ENCODE measurements at regions not wholly inside any gene's neighbourhood (a gene's known extent, or its start where the extent isn't known, plus 50 kb on each side); places are given as distances from the start of the nearest gene placed in this dataset.

- ChIA-PET CTCF (no interaction called here), POLR2A (no interaction called here)
Measured at GRCh38 chr4:119921830-119922229, 144.8 kb downstream of the MAD2L1 start.

DNA sequence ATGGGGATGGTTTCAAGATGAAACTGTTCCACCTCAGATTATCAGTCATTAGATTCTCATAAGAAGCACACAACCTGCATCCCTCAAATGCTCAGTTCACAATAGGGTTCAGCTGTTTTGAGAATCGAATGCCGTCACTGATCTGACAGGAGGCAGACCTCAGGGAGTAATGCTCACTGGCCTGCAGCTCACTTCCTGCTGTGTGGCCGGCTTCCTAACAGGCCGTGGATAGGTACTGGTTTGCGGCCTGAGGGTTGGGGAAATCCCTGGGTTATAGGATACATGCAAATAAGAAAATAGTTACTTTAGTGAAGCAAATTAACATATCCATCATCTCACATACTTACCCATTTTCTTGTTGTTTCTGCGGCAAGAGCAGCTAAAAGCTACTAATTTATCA, 160.4 kb downstream of the MAD2L1 start:
- H3K9me1 ChIP-seq (replicated peaks; ENCODE audit: control insufficient read depth, extremely low read depth, insufficient read depth, low read length) = no peaks in the 10 kb centered on the region
- intact Hi-C loops (cut with micrococcal nuclease) (no loop called here), dilution Hi-C loops (cut with MboI; ENCODE audit: extremely low pct_ligation_motif_present, low sequenced_read_pairs) (no loop called here)
- H3K27ac ChIP-seq (ENCODE audit: insufficient read depth, low read depth, low read length) = no peak overlapping the region
- DNase-seq (ENCODE audit: low read depth, low spot score) = no peak
- no peaks in the 10 kb centered on the region for H3K9me3 ChIP-seq (replicated peaks; ENCODE audit: control insufficient read depth, insufficient read depth, low read length)
- no peaks in the 10 kb centered on the region for H3K36me3 ChIP-seq (ENCODE audit: control insufficient read depth in 2 of 2, extremely low read depth in 1 of 2, insufficient read depth in 2 of 2, low read length in 2 of 2)
- no peak overlapping the region for H3K4me2 ChIP-seq (ENCODE audit: insufficient read depth, low read length)
- no peak for FAIRE-seq
- H4K20me1 ChIP-seq (replicated peaks; ENCODE audit: control insufficient read depth, extremely low read depth, insufficient read depth, low read length) = no peaks in the 10 kb centered on the region
- BruUV-seq (replicated peaks) = no TSS peak
- no peaks in the 10 kb centered on the region for H3K79me2 ChIP-seq (ENCODE audit: control insufficient read depth, insufficient read depth, low read length)
- H3K4me1 ChIP-seq (ENCODE audit: control insufficient read depth, extremely low read depth, insufficient read depth, low read length) = no peaks in the 10 kb centered on the region
- ChIA-PET CTCF (no interaction called here), POLR2A (no interaction called here)
- TF ChIP-seq EZH2 (IDR thresholded peaks at IDR 0.05; ENCODE audit: borderline replicate concordance, low read depth, low read length, severe bottlenecking) (no peak), POLR2AphosphoS5 (IDR thresholded peaks at IDR 0.05; ENCODE audit: insufficient read depth, low read depth, low read length) (no peak), POLR2A (IDR thresholded peaks at IDR 0.05; ENCODE audit: low read depth, low read length) (no peak), GATA2 (IDR thresholded peaks at IDR 0.05; ENCODE audit: insufficient read depth, insufficient read length, low read depth, low read length) (no peak), MYC (IDR thresholded peaks at IDR 0.05; ENCODE audit: low read depth, low read length) (no peak), FOS (IDR thresholded peaks at IDR 0.05; ENCODE audit: borderline replicate concordance, insufficient read depth, low read length) (no peak), JUN (IDR thresholded peaks at IDR 0.05; ENCODE audit: borderline replicate concordance, insufficient read depth, insufficient read length, low read depth) (no peak)
- TF ChIP-seq, protein P1, sequence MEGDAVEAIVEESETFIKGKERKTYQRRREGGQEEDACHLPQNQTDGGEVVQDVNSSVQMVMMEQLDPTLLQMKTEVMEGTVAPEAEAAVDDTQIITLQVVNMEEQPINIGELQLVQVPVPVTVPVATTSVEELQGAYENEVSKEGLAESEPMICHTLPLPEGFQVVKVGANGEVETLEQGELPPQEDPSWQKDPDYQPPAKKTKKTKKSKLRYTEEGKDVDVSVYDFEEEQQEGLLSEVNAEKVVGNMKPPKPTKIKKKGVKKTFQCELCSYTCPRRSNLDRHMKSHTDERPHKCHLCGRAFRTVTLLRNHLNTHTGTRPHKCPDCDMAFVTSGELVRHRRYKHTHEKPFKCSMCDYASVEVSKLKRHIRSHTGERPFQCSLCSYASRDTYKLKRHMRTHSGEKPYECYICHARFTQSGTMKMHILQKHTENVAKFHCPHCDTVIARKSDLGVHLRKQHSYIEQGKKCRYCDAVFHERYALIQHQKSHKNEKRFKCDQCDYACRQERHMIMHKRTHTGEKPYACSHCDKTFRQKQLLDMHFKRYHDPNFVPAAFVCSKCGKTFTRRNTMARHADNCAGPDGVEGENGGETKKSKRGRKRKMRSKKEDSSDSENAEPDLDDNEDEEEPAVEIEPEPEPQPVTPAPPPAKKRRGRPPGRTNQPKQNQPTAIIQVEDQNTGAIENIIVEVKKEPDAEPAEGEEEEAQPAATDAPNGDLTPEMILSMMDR (IDR thresholded peaks at IDR 0.05; ENCODE audit: extremely low read depth in 1 of 2, insufficient read depth in 1 of 2, low read depth in 1 of 2, low read length in 2 of 2) = no peak
- TF ChIP-seq, protein P2, sequence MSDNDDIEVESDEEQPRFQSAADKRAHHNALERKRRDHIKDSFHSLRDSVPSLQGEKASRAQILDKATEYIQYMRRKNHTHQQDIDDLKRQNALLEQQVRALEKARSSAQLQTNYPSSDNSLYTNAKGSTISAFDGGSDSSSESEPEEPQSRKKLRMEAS (IDR thresholded peaks at IDR 0.05; ENCODE audit: insufficient read depth, insufficient read length) = no peak
- no peak overlapping the region for H2AFZ ChIP-seq (ENCODE audit: low read depth, low read length)
- no peaks in the 10 kb centered on the region for H3K27me3 ChIP-seq (ENCODE audit: control insufficient read depth in 2 of 2, insufficient read depth in 2 of 2, low read length in 2 of 2)
- H3K4me3 ChIP-seq (replicated peaks in 1 of 3; ENCODE audit: insufficient read depth in 1 of 3, low read depth in 1 of 3, low read length in 3 of 3) = no peak overlapping the region
- no peak overlapping the region for H3K9ac ChIP-seq (replicated peaks; ENCODE audit: extremely low read depth, insufficient read depth, low read length)

More at GRCh38 chr4:119921830-119922229, 144.8 kb downstream of the MAD2L1 start:
- Histone ChIP-seq H4K20me1 (replicated peaks; ENCODE audit: control insufficient read depth, extremely low read depth, insufficient read depth, low read length) (no peaks in the 10 kb centered on the region), H3K9me1 (replicated peaks; ENCODE audit: control insufficient read depth, extremely low read depth, insufficient read depth, low read length) (no peaks in the 10 kb centered on the region), H3K79me2 (ENCODE audit: control insufficient read depth, insufficient read depth, low read length) (no peaks in the 10 kb centered on the region), H3K27ac (ENCODE audit: insufficient read depth, low read depth, low read length) (no peak overlapping the region), H3K4me2 (ENCODE audit: insufficient read depth, low read length) (no peak overlapping the region), H3K36me3 (ENCODE audit: control insufficient read depth in 2 of 2, extremely low read depth in 1 of 2, insufficient read depth in 2 of 2, low read length in 2 of 2) (no peaks in the 10 kb centered on the region), H3K9ac (replicated peaks; ENCODE audit: extremely low read depth, insufficient read depth, low read length) (no peak overlapping the region), H3K4me1 (ENCODE audit: control insufficient read depth, extremely low read depth, insufficient read depth, low read length) (no peaks in the 10 kb centered on the region), H3K4me3 (replicated peaks in 1 of 3; ENCODE audit: insufficient read depth in 1 of 3, low read depth in 1 of 3, low read length in 3 of 3) (no peak overlapping the region), H3K9me3 (replicated peaks; ENCODE audit: control insufficient read depth, insufficient read depth, low read length) (no peaks in the 10 kb centered on the region), H2AFZ (ENCODE audit: low read depth, low read length) (no peak overlapping the region), H3K27me3 (ENCODE audit: control insufficient read depth in 2 of 2, insufficient read depth in 2 of 2, low read length in 2 of 2) (no peaks in the 10 kb centered on the region)
- intact Hi-C loops (cut with micrococcal nuclease) (no loop called here), dilution Hi-C loops (cut with MboI; ENCODE audit: extremely low pct_ligation_motif_present, low sequenced_read_pairs) (no loop called here)
- BruUV-seq (replicated peaks) = no TSS peak
- FAIRE-seq (no peak), DNase-seq (ENCODE audit: low read depth, low spot score) (no peak)
- TF ChIP-seq, protein P2 (IDR thresholded peaks at IDR 0.05; ENCODE audit: insufficient read depth, insufficient read length) = no peak
- no peak for TF ChIP-seq JUN (IDR thresholded peaks at IDR 0.05; ENCODE audit: borderline replicate concordance, insufficient read depth, insufficient read length, low read depth)
- TF ChIP-seq POLR2A (IDR thresholded peaks at IDR 0.05; ENCODE audit: low read depth, low read length) = no peak
- TF ChIP-seq GATA2 (IDR thresholded peaks at IDR 0.05; ENCODE audit: insufficient read depth, insufficient read length, low read depth, low read length) = no peak
- no peak for TF ChIP-seq POLR2AphosphoS5 (IDR thresholded peaks at IDR 0.05; ENCODE audit: insufficient read depth, low read depth, low read length)
- no peak for TF ChIP-seq FOS (IDR thresholded peaks at IDR 0.05; ENCODE audit: borderline replicate concordance, insufficient read depth, low read length)
